ENCODE measurements at regions not wholly inside any gene's neighbourhood (a gene's known extent, or its start where the extent isn't known, plus 50 kb on each side); places are given as distances from the start of the nearest gene placed in this dataset.

DNA sequence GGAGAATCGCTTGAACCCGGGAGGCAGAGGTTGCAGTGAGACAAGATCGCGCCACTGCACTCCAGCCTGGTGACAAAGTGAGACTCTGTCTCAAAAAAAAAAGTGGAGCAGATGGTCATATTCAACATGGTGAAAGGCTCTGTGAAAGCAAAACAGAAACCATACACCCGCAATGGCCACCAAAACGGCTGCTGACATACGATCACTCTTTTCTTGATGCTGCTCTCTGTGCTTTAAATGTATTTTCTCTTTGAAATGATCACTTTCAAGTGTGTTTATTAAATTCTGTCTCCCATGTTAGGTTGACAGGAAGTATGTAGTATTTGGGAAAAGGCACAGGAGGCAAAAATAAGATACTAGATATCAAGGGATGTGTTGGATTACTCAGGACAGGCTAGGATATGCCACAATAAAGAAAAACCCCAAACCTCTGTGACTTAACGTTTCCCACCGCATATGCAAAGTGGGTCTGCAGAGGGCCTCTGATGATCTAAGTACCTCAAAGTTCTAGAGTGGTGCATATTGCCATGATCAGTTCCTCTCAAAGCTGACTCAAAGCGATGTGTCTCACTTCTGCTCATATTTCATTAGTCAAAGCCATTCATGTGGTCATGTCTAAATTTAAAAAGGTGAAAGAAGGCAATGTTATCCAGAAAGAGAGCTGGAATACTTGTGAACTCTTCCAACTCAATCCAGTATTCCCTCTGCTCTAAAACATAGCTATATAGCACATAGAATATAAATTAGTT, 155.1 kb upstream of the SOX4 start:
- H3K4me3 ChIP-seq (ENCODE audit: low read depth, low read length): no peak overlapping the region

DNA sequence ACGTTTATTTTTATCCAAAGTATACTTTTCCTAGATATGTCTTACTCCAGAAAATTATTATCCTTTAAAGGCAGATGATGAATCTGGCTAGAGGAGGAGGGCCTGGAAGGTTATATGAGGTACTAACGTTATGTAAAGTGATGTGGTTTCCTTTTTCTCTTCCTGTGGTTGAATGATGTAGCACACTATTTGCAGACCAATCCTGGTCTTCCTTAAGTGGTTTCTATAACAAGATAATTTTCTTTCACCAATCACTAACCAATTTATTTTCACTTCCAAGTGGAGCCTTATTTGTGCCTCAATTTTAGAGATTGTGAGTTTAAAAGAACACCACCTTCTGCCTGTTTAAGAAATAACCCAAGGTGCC, 154.6 kb upstream of the SOX4 start:
- no peak for DNase-seq
- no peak overlapping the region for H3K4me3 ChIP-seq (ENCODE audit: low read depth, low read length)
- no peaks in the 10 kb centered on the region for H3K9me3 ChIP-seq
- H3K27me3 ChIP-seq: no peaks in the 10 kb centered on the region
- H3K36me3 ChIP-seq: no peaks in the 10 kb centered on the region
- TF ChIP-seq, protein P1, sequence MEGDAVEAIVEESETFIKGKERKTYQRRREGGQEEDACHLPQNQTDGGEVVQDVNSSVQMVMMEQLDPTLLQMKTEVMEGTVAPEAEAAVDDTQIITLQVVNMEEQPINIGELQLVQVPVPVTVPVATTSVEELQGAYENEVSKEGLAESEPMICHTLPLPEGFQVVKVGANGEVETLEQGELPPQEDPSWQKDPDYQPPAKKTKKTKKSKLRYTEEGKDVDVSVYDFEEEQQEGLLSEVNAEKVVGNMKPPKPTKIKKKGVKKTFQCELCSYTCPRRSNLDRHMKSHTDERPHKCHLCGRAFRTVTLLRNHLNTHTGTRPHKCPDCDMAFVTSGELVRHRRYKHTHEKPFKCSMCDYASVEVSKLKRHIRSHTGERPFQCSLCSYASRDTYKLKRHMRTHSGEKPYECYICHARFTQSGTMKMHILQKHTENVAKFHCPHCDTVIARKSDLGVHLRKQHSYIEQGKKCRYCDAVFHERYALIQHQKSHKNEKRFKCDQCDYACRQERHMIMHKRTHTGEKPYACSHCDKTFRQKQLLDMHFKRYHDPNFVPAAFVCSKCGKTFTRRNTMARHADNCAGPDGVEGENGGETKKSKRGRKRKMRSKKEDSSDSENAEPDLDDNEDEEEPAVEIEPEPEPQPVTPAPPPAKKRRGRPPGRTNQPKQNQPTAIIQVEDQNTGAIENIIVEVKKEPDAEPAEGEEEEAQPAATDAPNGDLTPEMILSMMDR (IDR thresholded peaks at IDR 0.05; ENCODE audit: low read depth, low read length): no peak
- H3K4me1 ChIP-seq: no peaks in the 10 kb centered on the region

More for the DNA sequence above, 155.1 kb upstream of the SOX4 start:
- Histone ChIP-seq H3K9me3 (no peaks in the 10 kb centered on the region), H3K4me1 (no peaks in the 10 kb centered on the region), H3K27me3 (no peaks in the 10 kb centered on the region), H3K36me3 (no peaks in the 10 kb centered on the region)
- DNase-seq: no peak
- TF ChIP-seq, protein P1 (IDR thresholded peaks at IDR 0.05; ENCODE audit: low read depth, low read length): no peak

DNA sequence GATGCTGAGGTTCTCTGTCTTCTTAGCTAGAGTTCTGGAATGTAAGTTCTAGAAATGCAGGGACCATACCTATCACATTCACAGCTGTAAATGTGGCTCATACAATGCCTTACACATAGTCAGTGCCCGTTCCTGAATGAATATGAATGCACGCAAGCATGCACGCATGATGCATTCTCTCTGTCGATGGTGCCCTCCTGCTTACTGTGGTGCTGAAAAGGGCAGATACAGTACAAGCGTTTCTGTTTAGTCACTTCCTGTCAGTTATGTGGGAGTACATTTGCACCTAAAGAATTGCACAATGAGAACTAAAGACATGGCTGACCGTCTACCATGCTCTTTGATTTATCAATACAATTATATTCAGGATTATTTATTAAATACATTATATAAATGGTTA, 152.2 kb upstream of the SOX4 start:
- H3K9me3 ChIP-seq: no peaks in the 10 kb centered on the region
- no peak overlapping the region for H3K4me3 ChIP-seq (ENCODE audit: low read depth, low read length)
- no peaks in the 10 kb centered on the region for H3K4me1 ChIP-seq
- no peaks in the 10 kb centered on the region for H3K36me3 ChIP-seq
- no peaks in the 10 kb centered on the region for H3K27me3 ChIP-seq
- DNase-seq: no peak
- TF ChIP-seq, protein P1 (IDR thresholded peaks at IDR 0.05; ENCODE audit: low read depth, low read length): no peak

DNA sequence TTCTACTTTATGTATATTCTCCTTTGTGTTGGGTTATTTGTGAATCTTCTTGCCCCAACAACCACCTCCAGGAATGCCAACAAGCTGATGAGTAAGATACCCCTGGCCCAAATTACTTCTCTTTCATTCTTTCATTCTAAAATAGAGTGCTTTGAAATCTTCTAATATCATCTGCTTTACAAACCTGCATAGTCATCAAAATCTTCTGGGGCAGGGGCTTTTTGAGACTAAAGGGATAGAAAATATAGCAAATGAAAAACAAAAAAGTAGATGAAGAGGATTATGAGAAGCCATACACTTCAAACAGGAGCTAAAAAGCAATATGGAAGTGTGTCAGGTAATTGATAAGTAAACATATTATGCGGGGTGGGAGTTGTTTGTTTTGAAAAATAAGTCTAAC, 150.7 kb upstream of the SOX4 start:
- no peak for DNase-seq
- H3K36me3 ChIP-seq: no peaks in the 10 kb centered on the region
- TF ChIP-seq, protein P1 (IDR thresholded peaks at IDR 0.05; ENCODE audit: low read depth, low read length): no peak
- H3K27me3 ChIP-seq: no peaks in the 10 kb centered on the region
- H3K9me3 ChIP-seq: no peaks in the 10 kb centered on the region
- no peak overlapping the region for H3K4me3 ChIP-seq (ENCODE audit: low read depth, low read length)
- H3K4me1 ChIP-seq: no peaks in the 10 kb centered on the region; the same call in 1 of the 2 replicates

DNA sequence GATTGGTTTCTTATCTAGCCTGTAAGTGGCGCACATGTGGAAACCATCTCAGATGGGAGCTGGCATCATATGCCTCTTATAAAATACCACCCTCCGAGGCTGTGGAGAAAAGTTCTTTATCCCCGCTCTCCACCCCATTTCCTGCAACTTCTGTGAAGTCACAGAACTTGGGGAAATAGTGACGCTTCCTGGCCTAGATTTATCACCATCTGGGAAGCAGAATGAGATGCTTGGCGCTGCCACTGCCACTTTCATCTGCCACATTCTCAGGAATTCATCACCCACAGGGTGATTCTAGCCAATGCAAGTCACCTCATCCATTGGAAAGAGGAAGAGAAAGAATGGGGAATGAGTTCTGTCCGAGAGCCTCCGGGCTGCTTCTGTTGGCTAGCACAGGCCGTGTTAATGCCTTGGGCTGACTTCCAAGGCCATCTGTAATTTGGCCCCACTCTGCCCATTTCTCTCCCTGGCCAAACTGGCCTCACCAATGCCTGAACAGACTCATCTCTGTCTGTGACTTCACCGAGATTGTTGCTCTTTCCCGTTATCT, 148.8 kb upstream of the SOX4 start:
- TF ChIP-seq, protein P1 (IDR thresholded peaks at IDR 0.05; ENCODE audit: low read depth, low read length): no peak
- Histone ChIP-seq H3K4me3 (ENCODE audit: low read depth, low read length) (no peak overlapping the region), H3K4me1 (no peaks in the 10 kb centered on the region; the same call in 1 of the 2 replicates), H3K27me3 (no peaks in the 10 kb centered on the region), H3K9me3 (no peaks in the 10 kb centered on the region), H3K36me3 (no peaks in the 10 kb centered on the region)
- DNase-seq: no peak

DNA sequence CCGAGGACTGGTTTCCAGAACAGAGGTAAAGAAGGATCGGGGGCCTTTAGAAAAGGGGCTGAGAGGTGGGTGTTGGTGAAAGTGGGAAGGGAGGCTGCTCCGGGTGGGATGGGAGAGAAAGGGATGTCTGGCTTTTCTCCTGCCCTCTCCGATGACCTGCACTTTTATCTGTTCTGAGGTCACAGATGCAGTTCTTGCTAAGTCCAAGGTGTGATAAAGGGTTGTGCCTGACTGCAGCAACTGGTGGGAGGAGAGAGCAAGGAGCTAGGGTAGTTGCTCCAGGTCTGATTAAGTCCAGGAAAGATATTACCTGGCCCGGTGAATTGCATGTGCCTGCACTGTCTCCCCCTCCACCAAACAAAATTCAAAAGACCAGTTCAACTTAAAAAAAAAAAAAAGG, 145.6 kb upstream of the SOX4 start:
- Histone ChIP-seq H3K4me3 (ENCODE audit: low read depth, low read length) (no peak overlapping the region), H3K4me1 (no peaks in the 10 kb centered on the region; the same call in 1 of the 2 replicates), H3K27me3 (no peaks in the 10 kb centered on the region), H3K36me3 (no peaks in the 10 kb centered on the region), H3K9me3 (no peaks in the 10 kb centered on the region)
- TF ChIP-seq, protein P1 (IDR thresholded peaks at IDR 0.05; ENCODE audit: low read depth, low read length): no peak
- DNase-seq: no peak

All from BE2C (cell line).